A549 (cell line): ENCODE measurements at regions not wholly inside any gene's neighbourhood (a gene's known extent, or its start where the extent isn't known, plus 50 kb on each side); places are given as distances from the start of the nearest gene placed in this dataset.

Source experiments
- CTCF ChIP-seq: fragments of >200 bp; sonication (Bioruptor Twin); formaldehyde crosslinking; IDR thresholded peaks from 3 replicates; pipeline ENCODE4 v1.5.1; 2016
- JUNB ChIP-seq: fragments of >200 bp; sonication (Bioruptor Twin); formaldehyde crosslinking; IDR thresholded peaks from 2 replicates; pipeline ENCODE4 v1.6.1; 2016
- ZC3H11A ChIP-seq: fragments of 450-650 bp; IDR thresholded peaks from 2 replicates; pipeline ENCODE4 v1.6.1; 2014; ENCODE audit warnings: antibody characterized with exemption, mild to moderate bottlenecking

DNA sequence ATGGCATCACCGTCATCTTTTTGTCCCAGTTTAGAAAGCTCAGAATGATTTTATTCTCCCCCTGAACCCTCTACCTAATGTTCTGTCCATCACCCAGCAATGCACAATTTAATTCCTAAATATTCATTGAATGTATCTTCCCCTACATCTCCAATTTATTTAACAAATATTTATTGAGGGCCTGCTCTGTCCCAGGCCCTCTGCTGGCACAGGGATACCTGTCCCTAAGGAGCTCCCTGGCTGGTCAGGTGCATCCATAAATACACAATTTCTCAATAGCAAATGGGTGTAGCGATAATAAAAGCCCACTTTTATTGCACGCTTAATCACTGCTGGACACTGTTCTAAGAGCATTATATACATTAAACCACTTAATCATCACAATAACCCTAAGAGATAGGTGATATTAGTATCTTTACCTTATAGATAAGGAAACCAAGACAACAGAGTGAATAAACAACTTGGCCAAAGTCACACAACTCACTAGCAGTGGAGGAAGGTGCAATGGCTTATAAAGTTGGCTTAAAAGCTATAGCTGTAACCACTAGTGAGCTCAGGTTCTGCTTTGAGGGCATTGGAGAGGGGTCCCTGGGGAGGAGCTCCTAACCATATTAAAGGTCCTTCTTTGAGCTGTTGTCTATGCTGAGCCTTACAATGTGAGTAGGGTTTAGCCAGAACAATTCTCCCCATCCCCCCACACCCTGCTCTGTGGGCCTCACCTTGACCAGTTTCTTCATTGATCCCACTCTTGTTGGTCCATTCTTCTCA is 126.3 kb upstream of the JUN start:
- no peak for TF ChIP-seq CTCF
- TF ChIP-seq ZC3H11A = no peak
- TF ChIP-seq JUNB = no peak
